ENCODE measurements at regions not wholly inside any gene's neighbourhood (a gene's known extent, or its start where the extent isn't known, plus 50 kb on each side); places are given as distances from the start of the nearest gene placed in this dataset.

GRCh38 chr4:176383273-176384077, 63.7 kb downstream of the SPCS3 start:
- no peak for DNase-seq (ENCODE audit: low spot score)

- no peak for DNase-seq (ENCODE audit: low spot score)
Observed at GRCh38 chr4:176385601-176386000, 65.8 kb downstream of the SPCS3 start.

- DNase-seq (ENCODE audit: low spot score), result no peak
Observed at GRCh38 chr4:176387571-176387970, 67.8 kb downstream of the SPCS3 start.

DNA sequence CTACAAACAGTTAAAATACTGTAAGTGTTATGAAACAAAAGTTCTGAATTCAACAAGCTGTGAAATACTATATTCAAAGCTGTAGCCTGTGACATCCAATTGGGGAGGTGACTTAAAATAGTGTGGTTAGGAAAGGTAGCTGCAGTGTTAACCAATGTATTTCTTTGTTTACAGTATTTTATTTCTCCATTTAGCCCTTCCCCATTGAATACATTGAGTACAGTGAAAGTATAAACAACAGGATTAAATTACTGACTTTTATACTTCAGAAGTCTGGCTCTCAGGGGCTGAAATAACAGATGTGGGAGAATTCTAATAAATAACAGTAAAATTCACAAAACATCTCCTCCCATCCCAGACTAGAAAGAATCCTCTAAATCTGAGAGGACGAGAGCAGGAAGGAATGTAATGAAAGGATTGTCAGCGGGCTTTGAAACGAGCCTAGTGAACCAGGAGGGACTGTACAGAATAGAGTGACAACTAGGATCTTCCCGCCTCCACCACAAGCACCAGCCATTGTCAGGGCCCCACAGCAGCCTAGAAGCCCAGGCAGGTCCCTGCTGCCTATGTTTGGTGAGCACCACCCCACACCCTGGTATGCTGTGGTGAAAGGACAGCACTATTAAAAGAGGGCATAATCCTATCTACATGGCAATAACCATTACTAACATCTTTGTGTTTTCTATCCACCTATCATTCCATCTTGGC, 73.7 kb downstream of the SPCS3 start:
- no peak for DNase-seq (ENCODE audit: low spot score)

DNA sequence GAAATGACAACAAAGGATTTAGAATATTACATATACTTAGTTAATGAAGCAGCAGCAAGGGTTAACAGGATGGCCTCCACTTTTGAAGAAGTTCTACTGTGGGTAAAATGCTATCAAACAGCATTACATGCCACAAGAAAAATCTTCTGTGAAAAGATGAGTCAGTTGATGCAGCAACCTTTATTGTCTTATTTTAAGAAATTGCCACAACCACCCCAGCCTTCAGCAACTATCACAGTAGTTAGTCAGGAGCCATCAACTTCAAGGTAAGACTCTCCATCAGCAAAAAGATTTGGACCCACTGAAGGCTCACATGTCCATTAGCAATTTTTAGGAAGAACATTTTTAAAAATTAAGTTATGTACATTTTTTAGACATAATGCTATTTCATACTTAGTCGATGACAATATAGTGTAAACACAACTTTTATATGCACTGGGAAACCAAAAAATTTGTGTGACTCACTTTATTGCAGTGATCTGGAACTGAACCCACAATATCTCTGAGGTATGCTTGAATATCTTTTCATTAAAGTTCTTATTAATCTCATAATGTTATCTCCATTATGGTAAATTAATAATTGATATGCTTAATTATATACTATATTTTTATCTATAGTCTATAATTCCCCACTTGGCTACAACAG, 81.2 kb downstream of the SPCS3 start:
- no peak for DNase-seq (ENCODE audit: low spot score)

GRCh38 chr4:176404621-176405020, 84.9 kb downstream of the SPCS3 start:
- no peak for DNase-seq (ENCODE audit: low spot score)

DNA sequence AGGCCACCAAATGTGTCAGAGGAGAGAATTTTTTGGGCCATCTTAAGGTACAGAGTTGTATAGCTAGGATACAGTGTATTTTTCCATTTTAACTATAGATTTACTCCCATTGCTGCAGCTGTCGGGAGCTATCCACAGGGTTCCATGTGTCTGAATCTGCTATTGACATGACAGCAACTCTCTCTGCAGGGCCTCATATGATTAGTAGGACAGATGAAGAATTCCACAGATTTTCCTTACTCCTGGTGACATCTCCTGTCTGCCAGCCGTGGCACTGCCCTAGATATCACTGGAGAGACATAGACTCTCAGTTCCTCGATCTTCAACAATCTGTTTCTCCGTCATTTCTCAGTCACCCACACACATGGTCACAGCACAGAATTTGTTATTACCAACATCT, 86.5 kb downstream of the SPCS3 start:
- no peak for DNase-seq (ENCODE audit: low spot score)

GRCh38 chr4:176406736-176407135, 87.0 kb downstream of the SPCS3 start:
- no peak for DNase-seq (ENCODE audit: low spot score)

DNA sequence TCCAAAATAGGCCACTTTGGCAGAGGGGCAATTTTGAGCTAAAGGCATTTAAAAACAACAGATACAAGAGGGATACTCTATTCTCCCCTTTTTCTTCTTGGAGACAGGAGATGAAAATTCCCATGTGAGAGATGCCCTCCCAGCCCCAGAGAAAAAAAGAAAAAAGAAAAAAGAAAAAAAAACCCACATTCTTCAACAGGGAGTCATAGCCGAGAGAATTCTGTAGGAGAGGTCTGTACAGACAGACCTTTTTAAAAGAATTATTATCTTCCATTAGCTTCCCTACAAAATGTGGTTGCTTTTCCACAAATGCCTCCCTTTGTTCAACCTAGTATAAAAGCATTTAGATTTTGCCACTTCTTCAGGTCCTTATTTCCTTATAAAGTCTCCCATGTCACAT, 89.9 kb downstream of the SPCS3 start:
- DNase-seq (ENCODE audit: low spot score), result no peak

- DNase-seq (ENCODE audit: low spot score), result no peak
Observed at GRCh38 chr4:176413171-176413570, 93.4 kb downstream of the SPCS3 start.

GRCh38 chr4:176422001-176422400, 102.2 kb downstream of the SPCS3 start:
- no peak for DNase-seq (ENCODE audit: low spot score)

GRCh38 chr4:176422511-176422910, 102.7 kb downstream of the SPCS3 start:
- no peak for DNase-seq (ENCODE audit: low spot score)

DNA sequence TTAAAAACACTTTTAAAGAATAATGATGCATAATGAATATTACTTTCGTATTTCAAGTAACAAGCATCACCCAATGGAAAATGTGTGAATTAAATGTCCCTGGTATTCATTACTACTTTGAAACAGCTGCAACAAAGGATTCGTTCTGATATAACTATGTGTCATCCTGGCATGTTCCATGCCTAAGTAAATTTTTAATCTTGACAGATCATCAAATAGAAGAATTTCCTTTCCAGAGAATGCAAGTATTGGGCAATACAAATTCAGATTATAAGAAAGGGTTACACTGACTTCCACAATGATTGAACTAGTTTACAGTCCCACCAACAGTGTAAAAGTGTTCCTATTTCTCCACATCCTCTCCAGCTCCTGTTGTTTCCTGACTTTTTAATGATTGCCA, 105.3 kb downstream of the SPCS3 start:
- DNase-seq (ENCODE audit: low spot score), result no peak

DNA sequence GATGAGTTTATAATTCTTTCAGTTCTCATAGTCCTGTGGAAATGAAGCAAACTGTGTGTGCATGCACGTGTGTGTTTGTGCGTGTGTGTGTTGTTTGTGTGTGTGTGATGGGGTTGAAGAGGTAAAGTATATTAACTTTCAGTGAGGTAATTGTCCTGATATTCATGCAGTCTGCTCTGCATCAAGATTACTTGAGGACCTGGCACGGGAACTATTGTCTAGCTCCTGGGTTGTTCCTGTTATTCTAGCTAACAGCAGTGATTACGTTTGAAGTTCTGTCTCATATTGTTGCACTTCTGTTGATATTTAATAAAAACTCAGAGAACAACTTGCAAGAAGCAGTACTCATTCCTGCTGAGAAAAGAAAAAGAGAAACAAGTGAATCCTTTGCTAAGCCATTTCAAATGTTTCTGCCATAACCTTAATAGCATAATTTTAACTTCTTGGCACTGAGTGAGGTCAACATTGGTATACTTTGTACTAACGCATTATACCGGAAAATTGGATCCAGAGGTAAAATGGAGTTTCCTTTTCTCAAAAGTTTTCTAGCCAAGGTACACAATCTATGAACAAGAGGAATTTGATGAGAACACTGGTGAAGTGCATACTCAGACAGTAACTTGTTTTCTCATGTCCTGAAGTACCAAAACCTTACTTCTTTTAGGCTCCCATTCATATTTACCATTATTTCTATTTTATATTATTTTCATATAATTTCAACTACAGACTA, 113.2 kb downstream of the SPCS3 start:
- no peak for DNase-seq (ENCODE audit: low spot score)

DNA sequence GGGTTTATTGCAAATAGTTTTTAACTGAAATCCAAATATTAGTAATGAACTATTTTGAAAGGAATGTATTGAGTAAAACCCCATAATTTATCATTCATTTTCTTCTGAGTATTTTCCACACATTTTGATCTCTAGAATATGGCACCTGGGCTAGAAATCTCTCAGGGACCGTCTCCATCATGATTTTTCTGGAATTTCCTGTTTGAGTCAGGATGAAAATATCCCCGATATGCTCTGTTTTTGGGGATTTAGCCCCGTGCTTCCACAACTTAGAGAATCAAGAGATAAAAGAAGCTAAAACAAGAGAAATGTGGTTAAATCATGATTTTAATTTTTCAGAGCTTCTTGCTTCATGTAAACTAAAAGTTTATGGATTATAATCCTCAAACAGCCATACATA, 114.2 kb downstream of the SPCS3 start:
- no peak for DNase-seq (ENCODE audit: low spot score)

DNA sequence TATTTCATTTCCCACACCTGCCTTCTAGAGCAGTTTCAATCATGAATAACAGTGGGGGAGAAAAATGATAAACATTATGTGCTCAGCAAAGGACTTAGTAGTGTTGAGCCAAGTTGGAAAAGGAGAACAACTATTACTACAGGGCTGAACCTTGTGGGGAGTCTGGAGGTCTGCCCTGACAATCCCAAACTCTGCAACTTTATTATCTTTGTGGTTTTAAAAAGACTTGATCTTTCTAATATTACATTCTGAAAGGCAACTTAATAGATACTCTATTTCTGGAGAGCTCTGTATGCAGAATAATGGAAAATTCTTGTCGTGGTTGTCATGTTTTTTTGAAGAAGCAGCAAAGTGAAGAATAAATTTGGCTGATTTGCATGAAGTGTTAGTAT, 116.1 kb downstream of the SPCS3 start:
- DNase-seq (ENCODE audit: low spot score), result no peak

- peak; percentile 12 for DNase-seq (ENCODE audit: low spot score)
Observed at GRCh38 chr4:176436293-176436973, 116.7 kb downstream of the SPCS3 start.

DNA sequence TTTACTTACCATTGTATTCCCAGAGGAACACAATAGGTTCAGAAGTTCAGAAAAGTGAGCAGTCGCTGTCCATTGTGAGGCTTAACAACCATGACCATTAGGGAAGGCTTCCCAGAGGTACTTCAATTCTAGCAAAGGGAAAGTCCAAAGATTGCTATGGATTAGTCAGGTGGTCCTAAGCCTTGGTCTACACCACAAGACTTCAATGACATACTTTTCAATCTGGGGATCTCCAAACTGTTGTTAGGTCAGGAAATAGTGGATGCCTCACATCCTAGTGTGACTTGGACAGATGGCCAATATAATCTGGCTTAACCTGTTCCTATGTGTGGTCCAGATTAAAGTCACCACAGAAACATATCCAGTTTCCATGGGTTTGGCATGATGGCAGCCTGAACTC, 118.0 kb downstream of the SPCS3 start:
- no peak for DNase-seq (ENCODE audit: low spot score)

- no peak for DNase-seq (ENCODE audit: low spot score)
Observed at GRCh38 chr4:176438401-176438800, 118.6 kb downstream of the SPCS3 start.

GRCh38 chr4:176439611-176440010, 119.8 kb downstream of the SPCS3 start:
- DNase-seq (ENCODE audit: low spot score), result no peak

- no peak for DNase-seq (ENCODE audit: low spot score)
Observed at GRCh38 chr4:176440698-176441097, 120.9 kb downstream of the SPCS3 start.
